ENCODE measurements at regions not wholly inside any gene's neighbourhood (a gene's known extent, or its start where the extent isn't known, plus 50 kb on each side); places are given as distances from the start of the nearest gene placed in this dataset.

GRCh38 chr18:64278026-64278425 is 129.1 kb upstream of the LINC00305 start:
- no peak for TF ChIP-seq CTCF (IDR thresholded peaks at IDR 0.05)
- no peak for TF ChIP-seq POLR2A (IDR thresholded peaks at IDR 0.05)
